GM12878 (cell line): ENCODE measurements at regions not wholly inside any gene's neighbourhood (a gene's known extent, or its start where the extent isn't known, plus 50 kb on each side); places are given as distances from the start of the nearest gene placed in this dataset.

Experiments
- ATF2 ChIP-seq: IDR thresholded peaks from 2 replicates; pipeline ENCODE4 v1.6.1; 2012; ENCODE audit warnings: low read length, inconsistent platforms
- BMI1 ChIP-seq: fragments of 450-650 bp; IDR thresholded peaks from 2 replicates; pipeline ENCODE4 v1.6.1; 2016; ENCODE audit warnings: mild to moderate bottlenecking, moderate library complexity, borderline replicate concordance
- EP300 ChIP-seq, 2 experiments: fragments of 150-350 bp in 1 of 2; IDR thresholded peaks; 2 replicates each; pipeline ENCODE4 v1.6.1; 2011 to 2012; ENCODE audit warnings: low read depth in 2 of 2, low read length in 2 of 2, borderline replicate concordance in 1 of 2, improper control_type of control experiment in 1 of 2, inconsistent platforms in 1 of 2; ENCODE audit not compliant: control insufficient read depth in 1 of 2
- EZH2 ChIP-seq: IDR thresholded peaks from 2 replicates; pipeline ENCODE4 v1.6.1; 2012; ENCODE audit warnings: low read depth, mild to moderate bottlenecking, control low read depth, inconsistent platforms, low read length, borderline replicate concordance; ENCODE audit not compliant: control insufficient read depth
- FOXK2 ChIP-seq: fragments of 450-650 bp; IDR thresholded peaks from 2 replicates; pipeline ENCODE4 v1.6.1; 2017; ENCODE audit warnings: mild to moderate bottlenecking, moderate library complexity
- JUNB ChIP-seq: IDR thresholded peaks from 2 replicates; pipeline ENCODE4 v1.6.1; 2016; ENCODE audit warnings: antibody characterized with exemption, mild to moderate bottlenecking
- PRDM15 ChIP-seq: fragments of 450-650 bp; formaldehyde crosslinking; IDR thresholded peaks from 2 replicates; pipeline ENCODE4 v1.4.0; 2020; ENCODE audit warnings: mild to moderate bottlenecking, moderate library complexity
- RAD21 ChIP-seq: IDR thresholded peaks from 2 replicates; pipeline ENCODE4 v1.6.1; 2011; ENCODE audit warnings: mild to moderate bottlenecking, low read depth, low read length, moderate library complexity; ENCODE audit not compliant: insufficient read depth
- RFX5 ChIP-seq: IDR thresholded peaks from 2 replicates; pipeline ENCODE4 v1.6.1; 2011; ENCODE audit warnings: low read depth, low read length, improper control_type of control experiment
- SMARCA5 ChIP-seq: fragments of 450-650 bp; IDR thresholded peaks from 2 replicates; pipeline ENCODE4 v1.6.1; 2017; ENCODE audit warnings: mild to moderate bottlenecking
- SMC3 ChIP-seq: IDR thresholded peaks from 2 replicates; pipeline ENCODE4 v1.6.1; 2011; ENCODE audit warnings: low read length, improper control_type of control experiment, borderline replicate concordance
- YBX1 ChIP-seq: fragments of 450-650 bp; IDR thresholded peaks from 2 replicates; pipeline ENCODE4 v1.6.1; 2016; ENCODE audit warnings: antibody characterized with exemption
- ZNF207 ChIP-seq: fragments of 450-650 bp; IDR thresholded peaks from 2 replicates; pipeline ENCODE4 v1.6.1; 2014; ENCODE audit warnings: antibody characterized with exemption, mild to moderate bottlenecking, borderline replicate concordance

GRCh38 chrX:23118163-23118562 lies 118.4 kb downstream of the DDX53 start (continued):
- TF ChIP-seq PRDM15 (CRISPR knock-in tag) (no peak), ZNF207 (no peak), JUNB (no peak), SMC3 (no peak), RFX5 (no peak), RAD21 (no peak), FOXK2 (no peak), BMI1 (no peak), YBX1 (no peak), ATF2 (no peak), EZH2 (no peak), EP300 (IDR thresholded peaks at IDR 0.05; ENCODE audit: borderline replicate concordance in 1 of 2, control insufficient read depth in 1 of 2, low read depth in 2 of 2, low read length in 2 of 2) (no peak), SMARCA5 (no peak)
